HT1080 (cell line): ENCODE measurements at regions not wholly inside any gene's neighbourhood (a gene's known extent, or its start where the extent isn't known, plus 50 kb on each side); places are given as distances from the start of the nearest gene placed in this dataset.

Experiments
- DNase-seq: peaks from one replicate; pipeline ENCODE4 v3.0.0-alpha.2; 2015; ENCODE audit warnings: low read depth

DNA sequence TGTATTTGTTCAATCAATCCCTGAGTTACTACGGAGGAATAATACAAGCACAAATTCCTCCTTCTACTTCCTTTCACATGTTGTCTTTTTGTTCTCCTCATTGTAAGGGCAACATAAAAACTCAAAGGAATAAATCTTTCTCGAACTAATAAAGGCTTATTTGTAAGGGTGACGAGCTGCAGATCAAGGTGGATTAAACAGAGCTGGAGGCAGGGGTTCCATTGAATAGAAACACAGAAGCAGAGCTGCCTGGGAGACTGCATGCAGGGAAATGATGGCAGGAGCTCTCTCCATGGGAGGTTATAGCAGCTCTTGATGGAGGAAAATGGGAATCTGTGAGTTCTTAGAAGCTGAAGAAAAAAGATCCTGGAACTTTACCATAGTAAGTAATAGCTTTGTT is 160.2 kb downstream of the CYYR1 start:
- DNase-seq = no peak

- DNase-seq = no peak
Measured at GRCh38 chr21:26409735-26410134, 163.4 kb downstream of the CYYR1 start.

DNA sequence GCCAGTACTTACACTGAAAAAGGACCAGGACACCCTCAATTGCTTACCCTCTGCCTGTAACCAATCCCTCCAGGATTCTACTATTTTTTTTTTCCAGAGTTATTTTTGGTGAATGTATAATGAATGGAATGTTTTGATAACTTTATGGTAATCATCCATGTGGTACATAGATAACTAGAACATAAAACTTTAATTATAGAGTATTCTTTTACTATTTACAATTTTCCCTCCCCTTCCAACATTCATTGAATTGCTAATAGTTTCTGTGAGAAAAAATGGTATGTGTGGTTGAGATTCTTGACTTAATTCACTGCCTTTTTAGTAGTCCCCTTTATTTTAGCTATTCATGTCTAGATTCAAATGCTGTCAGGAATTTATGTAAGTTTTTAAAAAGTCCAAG is 164.6 kb downstream of the CYYR1 start:
- no peak for DNase-seq

DNA sequence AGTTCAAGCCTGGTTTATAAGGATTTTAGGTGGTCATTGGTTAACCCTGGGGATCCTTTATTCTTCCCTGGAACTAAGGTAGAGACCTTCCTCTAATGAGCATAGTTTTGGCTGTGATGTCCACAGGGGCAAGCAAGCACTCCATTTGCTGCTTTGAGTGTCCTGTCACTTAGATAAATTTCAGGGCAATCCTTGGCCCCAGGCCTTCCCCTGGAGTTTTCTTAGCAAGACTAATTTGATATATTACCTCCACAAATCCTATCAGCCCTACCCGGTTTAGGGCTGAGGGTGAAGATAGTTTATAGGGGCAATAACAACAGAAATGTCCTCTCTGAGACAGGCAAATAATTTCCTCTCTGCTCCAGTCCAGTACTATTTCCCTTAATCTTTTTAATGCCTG is 166.6 kb downstream of the CYYR1 start:
- DNase-seq = no peak

- peak; percentile 91 for DNase-seq
Measured at GRCh38 chr21:26405735-26406361, 167.2 kb downstream of the CYYR1 start.

- peak; percentile 10 for DNase-seq
Measured at GRCh38 chr21:26405071-26405470, 168.0 kb downstream of the CYYR1 start.

GRCh38 chr21:26404288-26404687 is 168.8 kb downstream of the CYYR1 start:
- no peak for DNase-seq

- DNase-seq = no peak
Measured at GRCh38 chr21:26403321-26403720, 169.8 kb downstream of the CYYR1 start.

DNA sequence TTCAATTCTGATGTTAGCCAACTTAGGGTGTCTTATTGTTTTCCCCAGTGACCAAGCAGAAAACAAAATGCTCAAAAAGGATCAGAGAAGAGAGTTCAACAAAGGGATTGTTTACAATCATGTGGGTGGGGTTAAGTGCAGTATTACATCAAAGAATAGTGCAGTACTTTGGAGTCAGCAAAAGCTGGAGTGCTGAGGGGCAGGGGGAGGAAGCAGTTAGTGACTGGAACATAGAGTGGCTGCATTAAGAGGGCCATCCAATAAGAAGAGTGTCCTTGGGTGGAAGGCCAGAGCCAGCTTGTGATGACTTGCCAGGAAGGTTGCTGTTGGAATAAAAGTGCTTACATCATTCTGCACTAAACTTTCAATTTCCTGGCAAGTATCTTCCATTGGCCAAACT is 175.5 kb downstream of the CYYR1 start:
- no peak for DNase-seq

DNA sequence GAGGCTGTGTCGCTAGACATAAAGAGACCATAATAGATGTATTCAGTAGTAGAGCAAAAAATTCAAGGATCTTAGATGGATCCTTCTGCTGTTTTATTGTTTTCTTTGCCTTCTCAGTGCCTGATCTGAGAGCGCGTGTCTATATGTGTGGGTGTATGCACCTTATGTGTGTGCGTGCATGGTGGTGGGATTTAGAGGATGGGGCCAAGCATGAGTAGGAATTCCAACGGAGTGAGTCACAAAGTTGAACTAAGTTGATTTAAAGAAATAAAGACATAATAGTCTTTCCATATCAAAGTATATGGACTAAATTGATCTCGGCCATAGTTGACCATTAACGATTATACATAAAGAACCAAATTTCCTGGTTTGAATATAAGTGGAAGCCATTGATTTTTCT is 178.7 kb downstream of the CYYR1 start:
- DNase-seq = peak; percentile 35

DNA sequence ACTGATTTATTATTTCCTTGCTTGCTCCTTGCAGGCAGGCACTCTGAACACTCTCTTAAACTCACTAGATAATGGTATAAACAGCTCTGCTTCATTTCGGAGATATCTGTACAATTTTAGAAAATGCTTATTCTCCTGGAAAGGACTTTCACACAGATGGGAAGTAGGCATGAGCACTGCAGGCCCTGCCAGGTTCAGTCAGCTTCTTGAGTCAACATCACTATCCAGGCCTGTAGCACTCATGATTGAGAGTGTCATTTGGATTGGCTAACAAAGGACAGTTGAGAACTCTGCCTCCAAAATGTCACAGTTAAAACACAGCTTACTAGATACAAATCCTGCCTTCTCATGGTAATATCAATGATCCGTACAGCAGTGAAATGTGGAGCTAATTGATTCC is 181.9 kb downstream of the CYYR1 start:
- no peak for DNase-seq

GRCh38 chr21:26389971-26390641 is 183.0 kb downstream of the CYYR1 start:
- peak; percentile 91 for DNase-seq

DNA sequence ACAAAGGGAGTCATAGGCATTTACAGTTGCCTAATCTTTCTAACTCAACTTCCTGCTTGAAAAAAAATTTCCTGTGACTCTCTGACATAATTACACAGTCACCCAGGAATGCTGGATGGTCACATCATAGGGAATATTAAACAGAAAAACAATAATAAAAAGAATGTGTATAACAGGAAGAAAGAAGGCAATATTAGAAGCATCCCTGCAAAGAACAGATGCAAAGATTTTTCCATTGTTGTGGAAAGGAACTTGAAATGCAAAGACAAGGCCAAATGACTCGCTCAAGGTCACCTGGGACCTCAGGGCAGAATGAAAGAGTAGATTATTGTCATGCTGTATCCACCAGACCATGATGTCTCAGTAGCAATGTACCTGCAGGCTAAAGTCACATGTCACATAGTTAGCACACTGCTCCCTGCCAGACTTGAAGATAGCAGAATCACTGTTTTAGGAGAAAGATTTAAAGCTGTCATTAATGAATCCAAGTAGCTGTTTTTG is 184.3 kb downstream of the CYYR1 start:
- DNase-seq = peak; percentile 80

DNA sequence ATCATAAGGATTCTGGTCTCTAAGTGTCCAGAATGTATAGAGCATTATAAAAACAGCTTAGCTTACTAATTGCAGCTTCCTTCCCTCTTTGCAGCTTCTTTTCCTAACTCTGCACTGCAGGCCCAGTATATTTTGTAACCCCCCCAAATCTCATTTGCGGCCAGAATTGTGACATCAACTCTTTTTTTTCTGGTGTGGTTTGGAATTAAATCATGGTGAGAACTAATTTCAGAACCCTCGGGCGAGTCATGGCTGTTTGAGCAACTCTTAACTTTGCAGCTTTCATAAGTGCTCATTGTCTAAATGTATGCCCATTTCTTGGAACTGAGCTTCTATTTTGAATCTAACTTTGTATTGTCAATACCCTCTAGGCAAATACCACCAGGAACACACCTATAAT is 187.4 kb downstream of the CYYR1 start:
- DNase-seq = peak; percentile 70

DNA sequence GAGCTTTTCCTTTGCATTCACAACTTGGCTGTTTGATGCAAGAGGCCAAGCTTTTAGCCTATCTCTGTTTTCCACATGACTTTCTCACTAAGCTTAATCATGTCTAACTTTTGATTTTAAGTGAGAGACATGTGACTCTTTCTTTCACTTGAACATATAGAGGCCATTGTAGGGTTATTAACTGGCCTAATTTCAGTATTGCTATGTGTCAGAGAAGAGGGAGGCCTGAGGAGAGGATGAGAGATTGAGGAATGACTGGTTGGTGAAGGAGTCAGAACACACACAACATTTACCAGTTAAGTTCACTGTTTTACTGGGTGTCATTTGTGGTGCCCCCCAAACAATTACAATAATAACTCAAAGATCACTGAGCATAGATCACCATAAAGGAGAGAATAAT is 193.5 kb downstream of the CYYR1 start:
- no peak for DNase-seq

DNA sequence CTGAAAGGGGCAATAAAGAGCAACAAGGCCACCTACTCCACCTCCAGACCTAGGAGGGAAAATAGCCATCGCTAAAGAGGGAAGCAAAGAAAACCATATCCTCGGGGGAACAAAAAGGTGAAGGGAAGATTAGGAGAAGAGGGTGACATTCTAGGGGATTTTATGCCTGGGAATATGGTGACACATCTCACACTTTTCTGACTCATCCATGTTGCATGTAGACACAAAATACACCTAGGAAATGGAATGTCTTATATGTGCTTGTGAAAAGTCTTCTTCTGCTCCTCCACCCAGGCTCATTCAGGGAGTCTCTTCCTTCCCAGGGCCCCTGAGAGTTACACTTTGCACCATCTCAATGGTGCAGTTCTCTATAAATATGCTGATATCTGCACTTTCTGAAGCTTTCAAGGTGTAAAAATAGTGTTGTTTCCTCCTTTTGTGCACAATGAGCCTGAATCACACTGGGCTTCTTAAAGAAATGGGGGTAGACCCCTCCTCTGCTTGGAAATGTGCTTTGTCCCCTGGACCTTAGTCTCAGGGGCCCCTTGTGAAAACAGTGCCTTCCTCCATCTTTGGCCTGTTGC is 195.9 kb downstream of the CYYR1 start:
- peak; percentile 48 for DNase-seq

DNA sequence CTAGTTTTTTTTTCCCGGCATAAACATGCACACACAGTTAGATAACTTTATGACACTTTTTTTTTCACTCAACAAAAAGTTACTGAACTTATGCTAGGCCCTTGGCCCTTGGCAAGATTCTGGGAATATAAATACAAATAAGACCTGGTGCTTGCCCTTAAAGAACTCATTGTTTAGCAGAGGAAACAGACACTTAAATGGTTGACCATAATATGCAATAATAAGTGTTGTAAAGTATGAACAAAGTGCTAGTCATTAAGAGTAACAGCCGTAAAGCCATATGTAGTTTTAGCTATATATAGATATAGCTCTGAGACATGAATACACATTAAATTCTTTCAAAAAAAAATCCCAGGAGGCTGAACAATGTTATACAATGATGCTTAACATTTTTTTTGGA is 198.3 kb downstream of the CYYR1 start:
- no peak for DNase-seq

GRCh38 chr21:26368591-26369320 is 198.2 kb upstream of the APP start:
- no peak for DNase-seq

DNA sequence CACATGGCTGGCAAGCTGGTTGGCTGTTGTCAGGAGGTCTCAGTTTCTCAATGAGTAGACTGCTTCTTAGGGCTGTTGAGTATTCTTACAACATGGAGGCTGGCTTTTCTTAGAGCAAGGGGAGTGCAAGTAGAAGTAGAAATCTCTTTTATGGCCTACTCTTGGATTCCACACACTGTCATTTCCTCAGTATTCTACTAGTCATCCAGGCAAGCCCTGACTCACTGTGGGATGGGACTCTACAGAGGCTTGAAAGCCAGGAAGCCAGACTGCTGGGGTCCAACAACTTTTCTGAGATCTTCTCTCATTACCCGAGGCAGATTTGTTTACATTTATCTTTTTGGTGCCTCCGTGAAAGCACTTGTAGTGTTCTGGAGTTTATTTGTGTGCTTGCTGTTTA is 196.2 kb upstream of the APP start:
- peak; percentile 80 for DNase-seq

DNA sequence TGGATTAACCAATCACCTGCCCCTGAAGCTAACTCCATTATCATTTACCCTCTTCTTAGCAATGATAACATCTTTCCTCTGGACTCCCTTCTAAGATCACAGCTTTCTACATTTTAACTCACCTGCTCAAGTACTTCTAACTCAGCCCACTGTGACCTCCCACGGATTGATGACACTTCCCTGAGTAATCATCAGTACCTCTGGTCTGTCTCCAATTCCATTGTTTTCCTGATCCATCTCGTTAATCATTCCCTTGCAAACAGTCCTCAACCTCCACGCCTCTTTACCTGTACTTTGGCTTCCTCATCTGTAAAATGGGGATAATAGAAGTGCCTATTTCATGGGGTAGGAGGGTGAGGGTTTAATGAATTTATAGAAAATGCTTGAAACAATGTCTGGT is 195.3 kb upstream of the APP start:
- no peak for DNase-seq

DNA sequence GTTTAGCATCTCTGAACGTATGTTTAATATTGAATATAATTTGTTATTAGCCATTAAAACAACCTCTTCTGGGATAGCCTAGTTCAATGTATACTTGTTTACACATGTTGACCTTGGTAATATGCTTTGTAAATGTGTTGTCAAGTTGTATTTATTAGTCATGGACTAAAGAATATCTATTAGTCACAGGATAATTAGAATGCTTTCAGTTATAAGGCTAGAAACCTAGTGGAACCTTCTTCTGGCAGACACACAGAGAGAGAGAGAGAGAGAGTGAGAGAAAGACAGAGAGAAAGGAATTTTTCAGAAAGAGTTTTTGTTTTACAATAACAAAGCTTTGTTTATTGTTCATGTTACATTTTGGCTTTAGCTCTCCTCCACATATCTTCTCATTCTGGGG is 181.1 kb upstream of the APP start:
- no peak for DNase-seq

GRCh38 chr21:26332867-26333266 is 162.3 kb upstream of the APP start:
- DNase-seq = peak; percentile 4
